Urinary bladder (tissue), 3 donors: ENCODE measurements at regions not wholly inside any gene's neighbourhood (a gene's known extent, or its start where the extent isn't known, plus 50 kb on each side); places are given as distances from the start of the nearest gene placed in this dataset.
A peak's percentile ranks its signal among the peaks of the same experiment; 100 is the strongest.

Experiments used
- DNase-seq: peaks from one replicate; pipeline ENCODE4 v3.0.0-alpha.2; 2015; ENCODE audit errors: extremely low spot score
- H3K27ac ChIP-seq: one replicate; pipeline ENCODE4 v1.5.1; 2013; ENCODE audit warnings: low read depth, mild to moderate bottlenecking, moderate library complexity
- H3K36me3 ChIP-seq: one replicate; pipeline ENCODE4 v1.6.1; 2013; ENCODE audit warnings: mild to moderate bottlenecking, moderate library complexity; ENCODE audit not compliant: insufficient read depth
- H3K4me1 ChIP-seq: one replicate; pipeline ENCODE4 v1.6.1; 2013; ENCODE audit warnings: mild to moderate bottlenecking, moderate library complexity; ENCODE audit not compliant: insufficient read depth
- H3K4me3 ChIP-seq: one replicate; pipeline ENCODE4 v1.5.1; 2013; ENCODE audit warnings: low read depth, low read length
- WGBS: extraction: QIAGEN DNeasy Blood & Tissue Kit; methylation state at CpG from one replicate; pipeline ENCODE4 v1.1.7; 2013; 5-methylcytosine and 5-hydroxymethylcytosine counted together
- donor health status: healthy with polysubstance abuse.
- donor health status: healthy.

DNA sequence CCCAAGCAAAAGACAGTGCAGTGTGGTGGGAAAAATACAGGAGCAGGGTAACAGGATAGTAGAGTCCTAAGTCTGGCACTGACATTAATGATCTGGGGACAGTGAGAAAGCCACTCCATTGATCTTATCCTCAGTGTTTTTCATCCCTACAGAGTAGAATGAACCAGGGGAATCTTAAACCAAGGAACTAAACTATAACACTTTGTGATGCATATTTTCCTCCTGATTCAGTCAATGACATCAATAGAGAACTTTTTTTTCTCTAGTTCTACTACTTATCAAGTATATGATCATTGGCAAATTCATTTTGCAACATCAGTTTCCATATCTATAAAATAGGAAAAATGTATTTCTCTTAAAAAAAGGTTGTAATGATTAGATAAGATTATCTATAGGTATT lies 151.1 kb downstream of the TMEM26 start:
- no peak overlapping the region for H3K27ac ChIP-seq
- no peaks in the 10 kb centered on the region for H3K36me3 ChIP-seq
- DNase-seq: no peak
- H3K4me1 ChIP-seq: no peaks in the 10 kb centered on the region
- H3K4me3 ChIP-seq: no peak overlapping the region

DNA sequence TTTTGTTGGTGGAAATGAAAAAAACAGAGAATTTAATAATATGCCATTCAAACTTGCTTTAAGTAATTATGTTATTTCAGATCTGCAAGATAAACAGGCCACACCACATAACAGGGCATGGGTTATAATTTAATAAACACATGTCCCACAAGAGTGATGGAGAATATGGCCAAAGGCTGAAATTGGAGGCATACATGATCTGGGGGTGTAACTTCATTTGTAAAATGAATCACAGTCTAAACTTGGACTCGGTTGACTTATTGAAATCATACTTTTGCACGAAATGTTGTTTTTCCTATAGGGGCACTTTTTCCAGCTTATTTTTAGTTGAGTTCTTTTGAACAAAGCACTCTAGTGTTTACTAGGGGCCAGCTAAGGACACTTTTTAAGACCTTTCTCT lies 151.6 kb downstream of the TMEM26 start:
- Histone ChIP-seq H3K27ac (no peak overlapping the region), H3K4me3 (no peak overlapping the region), H3K36me3 (no peaks in the 10 kb centered on the region), H3K4me1 (no peaks in the 10 kb centered on the region)
- DNase-seq: no peak
- 53% methylated on average over 2 of the region's 2 CpGs for WGBS

DNA sequence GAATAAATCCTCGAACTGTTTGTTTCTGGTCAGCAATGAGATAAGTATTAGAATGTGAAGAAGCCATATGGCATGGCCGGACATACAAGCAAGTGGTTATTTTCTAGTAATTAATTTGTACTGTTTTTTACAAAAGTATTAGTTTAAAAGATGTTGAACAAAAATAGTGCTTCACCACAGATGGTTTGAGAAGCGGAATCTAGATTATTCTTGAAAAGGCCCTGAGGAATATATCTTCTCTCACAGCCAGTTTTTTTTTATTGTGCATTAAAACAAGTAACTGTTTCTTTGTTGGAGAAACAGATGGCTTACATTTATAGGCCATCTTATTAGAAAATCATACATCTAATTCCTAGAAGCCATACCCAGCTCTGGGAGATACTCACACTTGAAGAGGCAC lies 153.3 kb downstream of the TMEM26 start:
- Histone ChIP-seq H3K4me1 (no peaks in the 10 kb centered on the region), H3K27ac (no peak overlapping the region), H3K4me3 (no peak overlapping the region), H3K36me3 (no peaks in the 10 kb centered on the region)
- no peak for DNase-seq
- 72% methylated on average over 3 of the region's 3 CpGs for WGBS

DNA sequence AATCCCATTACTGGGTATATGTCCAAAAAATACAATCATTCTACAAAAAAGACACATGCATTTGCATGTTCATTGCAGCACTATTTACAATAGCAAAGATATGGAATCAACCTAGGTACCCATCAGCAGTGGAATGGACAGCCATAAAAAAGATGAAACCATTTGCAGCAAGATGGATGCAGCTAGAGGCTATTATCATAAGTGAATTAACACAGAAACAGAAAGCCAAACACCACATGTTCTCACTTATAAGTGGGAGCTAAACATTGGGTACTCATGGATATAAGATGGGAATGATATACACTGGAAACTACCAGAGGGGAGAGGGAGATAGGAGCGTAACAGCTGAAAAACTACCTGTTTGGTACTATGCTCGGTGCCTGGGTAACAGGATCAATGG lies 154.0 kb downstream of the TMEM26 start:
- DNase-seq: no peak
- WGBS: over 99% methylated on average over 2 of the region's 2 CpGs
- no peak overlapping the region for H3K4me3 ChIP-seq
- no peaks in the 10 kb centered on the region for H3K36me3 ChIP-seq
- no peaks in the 10 kb centered on the region for H3K4me1 ChIP-seq
- H3K27ac ChIP-seq: no peak overlapping the region

DNA sequence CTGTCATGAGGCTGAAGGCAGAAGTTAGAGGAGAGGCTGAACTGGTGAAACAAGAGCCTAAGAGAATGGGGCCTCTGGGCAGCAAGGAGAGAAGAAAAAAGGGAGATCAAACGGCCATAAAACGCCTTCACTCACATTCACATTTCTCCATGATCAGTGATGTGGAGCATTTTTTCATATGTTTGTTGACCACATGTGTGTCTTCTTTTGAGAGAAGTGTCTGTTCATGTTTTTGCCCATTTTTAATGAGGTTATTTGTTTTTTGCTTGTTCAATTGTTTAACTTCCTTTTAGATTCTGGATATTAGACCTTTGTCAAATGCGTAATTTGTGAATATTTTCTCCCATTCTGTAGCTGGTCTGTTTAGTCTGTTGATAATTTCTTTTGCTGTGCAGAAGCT lies 155.0 kb downstream of the TMEM26 start:
- Histone ChIP-seq H3K4me1 (no peaks in the 10 kb centered on the region), H3K4me3 (no peak overlapping the region), H3K27ac (no peak overlapping the region), H3K36me3 (no peaks in the 10 kb centered on the region)
- 97% methylated on average over 3 of the region's 3 CpGs for WGBS
- DNase-seq: no peak

DNA sequence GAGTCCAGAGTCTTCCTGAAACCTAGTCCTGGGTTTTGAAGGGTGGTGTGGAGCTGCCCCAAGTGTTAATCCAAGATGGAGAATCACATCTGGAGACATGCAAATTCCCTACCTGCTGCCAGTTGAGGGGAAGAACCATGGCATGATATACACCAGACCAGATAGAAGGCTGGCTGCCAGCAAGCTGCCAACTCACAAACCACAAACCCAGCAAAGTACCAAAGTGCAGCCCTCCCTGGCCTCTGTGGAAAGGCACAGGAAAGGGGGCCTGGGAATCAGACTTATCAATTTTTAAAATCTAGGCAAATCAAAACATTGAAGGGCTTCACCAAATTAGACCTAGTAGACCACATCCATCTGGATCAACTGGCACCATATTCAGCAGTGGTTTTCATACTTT lies 157.0 kb downstream of the TMEM26 start:
- DNase-seq: no peak
- Histone ChIP-seq H3K4me3 (no peak overlapping the region), H3K4me1 (no peaks in the 10 kb centered on the region), H3K27ac (no peak overlapping the region), H3K36me3 (no peaks in the 10 kb centered on the region)

DNA sequence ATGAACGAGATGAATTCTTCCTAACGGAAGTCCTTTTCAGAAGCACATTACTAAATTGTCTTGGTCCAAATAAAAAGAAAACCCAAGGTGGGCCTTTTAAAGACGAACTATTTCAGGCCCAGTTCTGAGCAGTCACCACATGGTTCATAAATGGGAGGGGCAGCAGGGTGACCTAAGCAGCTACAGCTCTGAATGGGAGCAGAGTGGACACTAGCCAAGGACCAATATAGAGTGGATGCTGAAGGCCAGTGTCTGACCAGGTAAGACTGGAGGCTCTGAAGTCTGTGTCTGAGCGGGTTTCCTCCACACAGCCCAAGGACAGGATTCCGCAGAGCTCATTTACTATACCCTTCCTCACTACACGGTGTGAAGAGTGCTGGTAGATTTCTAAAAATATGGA lies 159.1 kb downstream of the TMEM26 start:
- no peak for DNase-seq
- Histone ChIP-seq H3K4me1 (no peaks in the 10 kb centered on the region), H3K36me3 (no peaks in the 10 kb centered on the region), H3K4me3 (no peak overlapping the region), H3K27ac (no peak overlapping the region)
- 63% methylated on average over 6 of the region's 6 CpGs for WGBS

DNA sequence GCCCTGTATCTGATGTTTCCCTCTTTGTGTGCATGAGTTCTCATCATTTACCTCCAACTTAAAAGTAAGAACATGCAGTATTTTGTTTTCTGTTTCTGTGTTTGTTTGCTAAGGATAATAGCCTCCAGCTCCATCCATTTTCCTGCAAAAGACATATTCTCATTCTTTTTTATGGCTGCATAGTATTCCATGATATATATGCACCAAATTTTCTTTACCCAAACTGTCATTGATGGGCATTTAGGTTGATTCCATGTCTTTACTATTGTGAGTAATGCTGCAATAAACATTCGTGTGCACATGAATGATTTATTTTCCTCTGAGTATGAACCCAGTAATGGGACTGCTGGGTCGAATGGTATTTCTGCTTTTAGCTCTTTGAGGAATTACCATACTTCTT lies 163.4 kb downstream of the TMEM26 start:
- Histone ChIP-seq H3K27ac (no peak overlapping the region), H3K4me3 (no peak overlapping the region), H3K36me3 (no peaks in the 10 kb centered on the region), H3K4me1 (peaks cover 2% of the 10 kb centered on the region)
- 91% methylated on average over 2 of the region's 2 CpGs for WGBS
- no peak for DNase-seq

DNA sequence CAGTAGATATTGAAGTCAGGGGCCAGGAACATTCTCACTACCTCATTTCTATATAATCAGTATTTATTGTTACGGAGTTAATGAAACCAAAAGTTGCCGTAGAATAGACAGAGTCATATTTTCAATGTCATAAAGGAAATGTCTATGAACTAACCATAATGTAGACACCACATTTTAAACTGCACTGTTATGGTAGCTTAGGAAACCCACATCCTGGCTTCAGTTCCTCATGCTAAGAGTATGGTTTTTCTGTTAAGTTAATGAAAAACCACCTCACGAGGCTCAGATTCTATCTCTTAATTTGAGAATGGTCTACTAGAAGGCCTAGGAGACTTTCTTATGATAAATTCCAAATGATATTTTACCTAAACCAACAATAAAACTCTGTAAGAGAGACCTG lies 166.5 kb downstream of the TMEM26 start:
- H3K27ac ChIP-seq: no peak overlapping the region
- H3K4me1 ChIP-seq: peaks cover 2% of the 10 kb centered on the region
- 85% methylated on average over 3 of the region's 3 CpGs for WGBS

DNA sequence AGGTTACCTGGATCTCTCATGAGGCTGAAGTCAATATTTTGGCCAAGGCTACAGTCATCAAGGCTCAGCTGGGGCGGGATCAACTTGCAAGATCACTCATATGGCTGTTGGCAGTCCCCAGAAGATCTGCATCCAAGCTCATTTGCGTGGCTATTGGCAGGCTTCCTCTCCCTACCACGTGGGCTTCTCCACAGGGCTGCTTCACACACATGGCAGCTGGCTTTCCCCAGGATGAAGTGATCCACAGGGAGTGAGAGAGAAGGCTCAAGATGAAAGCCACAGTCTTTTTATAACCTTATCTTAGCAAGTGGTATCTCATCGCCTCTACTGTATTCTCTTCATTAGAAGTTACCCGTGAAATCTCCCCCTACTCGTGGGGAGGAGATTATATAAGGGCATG lies 167.4 kb downstream of the TMEM26 start:
- no peaks in the 10 kb centered on the region for H3K36me3 ChIP-seq
- 66% methylated on average over 6 of the region's 6 CpGs for WGBS
- no peak overlapping the region for H3K4me3 ChIP-seq
- H3K4me1 ChIP-seq: peaks cover 2% of the 10 kb centered on the region
- no peak overlapping the region for H3K27ac ChIP-seq
- DNase-seq: no peak

More for the DNA sequence above, 166.5 kb downstream of the TMEM26 start:
- Histone ChIP-seq H3K4me3 (no peak overlapping the region), H3K36me3 (no peaks in the 10 kb centered on the region)
- no peak for DNase-seq

DNA sequence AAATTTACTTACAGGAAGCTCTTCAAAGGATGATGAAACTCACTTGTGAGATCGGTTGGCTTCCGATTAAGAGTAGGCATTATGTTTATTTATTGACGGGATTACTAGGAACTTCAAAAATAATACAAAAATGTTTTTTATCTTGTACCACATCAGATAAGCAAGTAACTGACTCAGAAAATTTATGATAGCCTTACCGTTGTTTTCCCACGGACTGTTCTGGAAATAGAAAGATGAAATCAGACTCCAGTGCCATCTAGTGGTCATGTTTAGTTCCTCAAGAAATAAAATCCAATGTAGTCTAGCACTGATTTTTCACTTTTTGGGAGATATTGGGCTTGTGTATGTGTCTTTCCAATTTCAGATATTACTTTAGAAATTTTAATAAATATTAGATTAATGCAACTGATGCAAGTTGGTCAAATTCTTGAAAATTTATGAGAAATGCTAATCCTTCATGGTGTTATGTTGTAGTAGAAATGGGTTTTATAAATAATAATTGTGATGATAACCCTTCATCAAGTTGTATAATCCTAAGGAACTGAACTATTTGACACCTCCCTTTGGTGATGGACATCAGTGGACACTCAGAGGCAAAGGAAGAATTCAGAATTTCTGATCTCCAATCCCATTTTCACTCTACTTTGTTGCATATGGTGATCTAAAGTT lies 168.8 kb downstream of the TMEM26 start:
- Histone ChIP-seq H3K27ac (no peak overlapping the region), H3K36me3 (no peaks in the 10 kb centered on the region), H3K4me3 (no peak overlapping the region), H3K4me1 (peaks cover 2% of the 10 kb centered on the region)
- peak; percentile 51 for DNase-seq
- 4% methylated on average over 5 of the region's 5 CpGs for WGBS

DNA sequence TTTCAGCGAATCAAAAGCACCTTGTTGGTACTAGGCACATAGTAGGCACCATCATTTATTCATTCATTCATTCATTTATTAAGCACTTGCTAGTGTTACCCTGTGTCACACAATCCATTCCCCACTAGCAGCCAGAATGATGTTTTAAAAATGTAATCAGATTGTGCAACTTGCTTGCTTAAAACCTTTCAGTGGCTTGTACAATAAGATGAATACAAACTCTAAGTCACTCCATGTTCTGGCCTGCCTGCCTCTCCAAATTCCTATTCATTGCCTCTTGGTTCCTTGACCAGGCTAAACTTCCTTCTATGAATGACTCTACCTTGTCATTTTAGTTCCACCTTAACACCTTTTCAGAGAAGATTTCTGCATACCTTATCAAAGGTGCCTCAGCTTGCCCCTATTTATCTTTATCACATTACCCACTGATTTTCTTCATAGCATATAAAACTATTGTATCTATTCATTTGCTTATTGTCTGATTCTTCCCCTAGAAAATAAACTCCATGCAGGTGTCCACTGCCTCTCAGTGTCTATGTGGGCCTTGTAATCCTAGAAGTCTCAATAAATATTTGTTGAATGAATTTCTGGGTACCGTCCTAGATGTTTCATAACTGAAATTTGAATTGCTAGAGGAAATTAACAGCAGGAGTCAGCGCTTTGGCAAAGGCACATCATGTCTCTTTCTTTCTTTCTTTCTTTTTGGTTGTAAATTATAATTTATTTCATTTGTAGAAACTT lies 169.5 kb downstream of the TMEM26 start:
- no peak for DNase-seq
- H3K4me1 ChIP-seq: peaks cover 2% of the 10 kb centered on the region
- no peaks in the 10 kb centered on the region for H3K36me3 ChIP-seq
- H3K4me3 ChIP-seq: no peak overlapping the region
- no peak overlapping the region for H3K27ac ChIP-seq
- 58% methylated on average over 3 of the region's 3 CpGs for WGBS

DNA sequence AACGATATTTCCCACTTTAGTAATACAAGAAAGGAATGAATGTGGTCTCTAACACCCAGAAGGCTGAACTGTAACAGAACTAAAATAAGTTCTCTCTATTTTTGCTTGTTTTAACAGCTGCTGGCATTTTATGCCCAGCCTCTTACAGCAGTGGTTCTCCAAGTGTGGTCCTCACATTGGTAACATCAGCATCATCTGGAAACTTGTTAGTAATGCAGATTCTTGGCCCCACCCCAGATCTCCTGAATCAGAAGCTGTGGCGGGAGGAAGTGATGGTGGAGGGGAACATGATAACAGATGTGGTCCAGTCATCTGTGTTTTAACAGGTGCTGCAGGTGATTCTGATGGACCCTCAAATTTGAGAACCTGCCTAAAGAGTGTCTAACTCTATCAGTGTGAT lies 170.1 kb downstream of the TMEM26 start:
- peaks cover 2% of the 10 kb centered on the region for H3K4me1 ChIP-seq
- H3K4me3 ChIP-seq: no peak overlapping the region
- no peaks in the 10 kb centered on the region for H3K36me3 ChIP-seq
- H3K27ac ChIP-seq: no peak overlapping the region
- DNase-seq: no peak
- WGBS: 87% methylated on average over 2 of the region's 2 CpGs

DNA sequence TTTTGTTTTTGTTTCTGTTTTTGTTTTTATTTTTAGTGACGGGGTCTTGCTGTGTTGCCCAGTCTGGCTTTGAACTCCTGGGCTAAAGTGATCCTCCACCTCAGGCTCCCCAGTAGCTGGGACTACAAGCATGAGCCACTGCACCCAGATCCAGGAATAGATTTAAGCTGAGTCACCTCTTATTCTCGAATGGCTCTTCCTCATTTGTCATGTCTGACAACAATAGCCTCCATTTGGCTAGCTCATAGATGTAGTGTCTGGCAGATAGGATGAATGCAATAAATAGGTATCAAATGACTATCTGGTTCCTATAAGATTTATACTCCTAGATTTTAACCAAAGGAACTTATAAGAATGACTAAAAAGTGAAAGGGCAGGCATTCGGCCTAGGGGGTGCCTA lies 172.9 kb downstream of the TMEM26 start:
- no peak overlapping the region for H3K27ac ChIP-seq
- no peak overlapping the region for H3K4me3 ChIP-seq
- WGBS: 75% methylated on average over 3 of the region's 3 CpGs
- H3K36me3 ChIP-seq: no peaks in the 10 kb centered on the region
- no peak for DNase-seq
- no peaks in the 10 kb centered on the region for H3K4me1 ChIP-seq
